Left lung (tissue), 4 donors: ENCODE measurements at regions not wholly inside any gene's neighbourhood (a gene's known extent, or its start where the extent isn't known, plus 50 kb on each side); places are given as distances from the start of the nearest gene placed in this dataset.
A peak's percentile ranks its signal among the peaks of the same experiment; 100 is the strongest.
"Not testable (repeated sequence)": the region's sequence is repeated elsewhere in the genome, so short reads cannot be mapped to it uniquely, and the experiment has no call there.

Source experiments
- ATAC-seq: fragments of 200-7000 bp; cut with Tn5 transposase; one replicate; pipeline ENCODE4 v1.9.1; 2020; ENCODE audit warnings: moderate library complexity
- DNase-seq, 4 donors: peaks; one replicate each; pipeline ENCODE4 v3.0.0-alpha.2; 2013 to 2020
- H3K27ac ChIP-seq, 2 donors: fragments of 200-600 bp; sonication (generic) in 1 of 2; one replicate each; pipeline versions ENCODE4 v1.5.0 to v1.8.0; 2020 to 2021
- H3K27me3 ChIP-seq, 2 donors: fragments of 200-600 bp; sonication (generic) in 1 of 2; one replicate each; pipeline versions ENCODE4 v1.5.0 to v1.8.0; 2020 to 2021
- H3K36me3 ChIP-seq, 2 donors: fragments of 200-600 bp; sonication (generic) in 1 of 2; one replicate each; pipeline versions ENCODE4 v1.5.0 to v1.8.0; 2020 to 2021
- H3K4me1 ChIP-seq, 2 donors: fragments of 200-600 bp; one replicate each; pipeline ENCODE4 v1.8.0; 2021
- H3K4me3 ChIP-seq, 2 donors: fragments of 200-600 bp; sonication (generic) in 1 of 2; one replicate each; pipeline versions ENCODE4 v1.5.0 to v1.8.0; 2020 to 2021; ENCODE audit warnings: mild to moderate bottlenecking in 1 of 2
- H3K9me3 ChIP-seq, 2 donors: fragments of 200-600 bp; sonication (generic) in 1 of 2; one replicate each; pipeline versions ENCODE4 v1.5.0 to v1.8.0; 2020 to 2021
- intact Hi-C, 2 donors: fragments of 100-400 bp; cut with DNase I; formaldehyde crosslinking; loops; one replicate each; pipeline versions ENCODE4 v1.11.2 to v1.14.2; 2022
- TF ChIP-seq, protein P1 (sequence below), 2 donors: fragments of 200-600 bp; sonication (generic) in 1 of 2; IDR thresholded peaks; one replicate each; pipeline versions ENCODE4 v1.5.0 to v1.8.0; 2021; ENCODE audit warnings: antibody characterized with exemption in 2 of 2
- donor health status: DM: no; HTN: yes; CAD: no.
- donor health status: DM: no; HTN: no; CAD: no.

DNA sequence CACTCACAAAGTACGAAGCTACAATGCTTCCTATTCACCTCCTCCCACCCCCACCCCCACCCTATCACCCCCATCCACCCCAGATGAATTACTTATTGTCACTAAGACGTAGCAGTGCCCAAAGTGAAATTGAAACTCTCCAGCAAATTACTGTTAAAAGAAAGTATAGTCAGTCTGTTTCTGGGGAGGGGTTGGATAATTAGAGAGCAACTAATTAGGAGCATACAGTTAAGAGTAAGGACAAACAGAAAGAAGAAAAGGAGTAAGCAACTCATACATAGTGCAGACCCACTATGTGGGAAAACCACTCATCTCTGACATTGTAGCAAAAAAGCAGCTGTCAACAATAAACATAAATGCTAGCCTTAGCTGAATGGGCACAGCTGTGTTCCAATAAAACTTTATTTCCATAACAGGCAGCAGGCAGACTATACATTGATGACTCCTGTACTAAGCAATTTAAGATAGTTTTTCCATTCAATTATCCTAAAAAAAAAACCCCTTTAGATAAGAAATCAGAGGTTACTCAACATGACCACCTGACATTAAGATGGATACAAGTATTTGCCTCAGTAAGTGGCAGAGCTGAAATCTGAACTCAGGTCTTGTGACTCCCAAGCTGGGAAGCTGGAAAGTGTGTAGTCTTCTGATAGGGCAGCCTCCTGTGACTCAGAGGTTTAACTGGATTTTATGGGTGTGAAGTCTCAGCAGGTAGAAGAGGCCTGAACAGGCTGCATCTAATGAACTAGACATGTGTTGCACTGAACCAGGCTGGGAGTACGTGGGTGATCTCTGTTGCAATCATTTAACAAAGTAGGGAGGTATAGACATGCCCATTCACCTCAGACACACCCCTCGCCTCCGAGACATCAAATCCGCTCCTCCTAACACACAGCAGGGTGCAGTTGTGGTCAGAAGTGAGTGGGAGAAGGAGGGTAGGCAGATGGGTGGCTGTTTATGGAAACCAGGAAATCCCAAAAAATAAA is 171.8 kb upstream of the KLF7 start:
- Histone ChIP-seq H3K9me3 (no peaks in the 10 kb centered on the region), H3K4me1 (peaks cover 10 to 42% of the 10 kb centered on the region in 2 donors), H3K27ac (peak overlapping the region in 1 of 2 donors; percentile 86), H3K4me3 (no peak overlapping the region), H3K36me3 (no peaks in the 10 kb centered on the region), H3K27me3 (no peaks in the 10 kb centered on the region)
- ATAC-seq (peak; percentile 13), DNase-seq (no peak)
- TF ChIP-seq, protein P1, sequence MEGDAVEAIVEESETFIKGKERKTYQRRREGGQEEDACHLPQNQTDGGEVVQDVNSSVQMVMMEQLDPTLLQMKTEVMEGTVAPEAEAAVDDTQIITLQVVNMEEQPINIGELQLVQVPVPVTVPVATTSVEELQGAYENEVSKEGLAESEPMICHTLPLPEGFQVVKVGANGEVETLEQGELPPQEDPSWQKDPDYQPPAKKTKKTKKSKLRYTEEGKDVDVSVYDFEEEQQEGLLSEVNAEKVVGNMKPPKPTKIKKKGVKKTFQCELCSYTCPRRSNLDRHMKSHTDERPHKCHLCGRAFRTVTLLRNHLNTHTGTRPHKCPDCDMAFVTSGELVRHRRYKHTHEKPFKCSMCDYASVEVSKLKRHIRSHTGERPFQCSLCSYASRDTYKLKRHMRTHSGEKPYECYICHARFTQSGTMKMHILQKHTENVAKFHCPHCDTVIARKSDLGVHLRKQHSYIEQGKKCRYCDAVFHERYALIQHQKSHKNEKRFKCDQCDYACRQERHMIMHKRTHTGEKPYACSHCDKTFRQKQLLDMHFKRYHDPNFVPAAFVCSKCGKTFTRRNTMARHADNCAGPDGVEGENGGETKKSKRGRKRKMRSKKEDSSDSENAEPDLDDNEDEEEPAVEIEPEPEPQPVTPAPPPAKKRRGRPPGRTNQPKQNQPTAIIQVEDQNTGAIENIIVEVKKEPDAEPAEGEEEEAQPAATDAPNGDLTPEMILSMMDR (IDR thresholded peaks at IDR 0.05) = no peak
- intact Hi-C loops = no loop called here

DNA sequence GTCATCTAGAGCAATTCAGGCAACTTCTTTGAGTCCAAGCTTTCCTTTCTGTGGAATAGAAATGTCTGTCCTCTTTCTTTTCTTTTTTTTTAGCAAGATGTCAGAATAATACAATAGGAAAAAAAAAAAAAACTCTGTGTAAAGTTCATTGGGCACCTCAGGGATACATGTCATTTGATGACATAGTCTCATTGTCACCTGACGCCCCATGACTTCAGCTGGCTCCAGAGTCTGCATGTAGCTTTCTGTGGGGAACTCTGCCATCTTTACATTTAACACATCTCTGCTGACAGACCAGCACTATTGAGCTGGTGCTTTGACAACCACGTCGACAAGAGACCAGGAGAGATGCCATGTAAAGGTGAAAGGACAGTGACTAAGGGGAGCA is 172.5 kb upstream of the KLF7 start:
- intact Hi-C loops = no loop called here
- H3K36me3 ChIP-seq = no peaks in the 10 kb centered on the region
- peaks cover 10 to 36% of the 10 kb centered on the region in 2 donors for H3K4me1 ChIP-seq
- no peak overlapping the region for H3K4me3 ChIP-seq
- no peaks in the 10 kb centered on the region for H3K27me3 ChIP-seq
- H3K9me3 ChIP-seq = no peaks in the 10 kb centered on the region
- TF ChIP-seq, protein P1 (IDR thresholded peaks at IDR 0.05) = no peak
- H3K27ac ChIP-seq = peak overlapping the region in 1 of 2 donors; percentile 86
- no peak for ATAC-seq
- no peak for DNase-seq

DNA sequence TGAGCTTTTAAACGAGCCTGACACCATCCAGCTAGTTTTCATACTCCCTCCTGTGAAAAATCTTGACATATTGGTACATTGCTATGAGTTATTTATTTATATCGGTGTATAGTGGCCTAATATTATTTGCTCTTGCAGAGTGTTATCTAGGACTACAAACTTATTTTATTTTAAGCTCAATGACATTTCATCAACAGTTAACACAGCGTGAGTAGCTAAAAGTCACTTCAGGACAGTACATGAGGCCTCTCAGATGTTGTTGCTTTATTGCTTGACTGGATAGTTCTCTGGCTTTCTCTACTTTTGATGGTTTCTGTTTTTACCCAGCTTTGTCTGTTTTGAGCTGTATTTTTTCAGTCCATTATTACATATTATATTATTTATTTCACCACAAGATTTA is 172.9 kb upstream of the KLF7 start:
- TF ChIP-seq, protein P1 (IDR thresholded peaks at IDR 0.05) = no peak
- ATAC-seq (no peak), DNase-seq (no peak)
- Histone ChIP-seq H3K27ac (no peak overlapping the region), H3K36me3 (no peaks in the 10 kb centered on the region), H3K27me3 (no peaks in the 10 kb centered on the region), H3K4me3 (no peak overlapping the region), H3K9me3 (no peaks in the 10 kb centered on the region), H3K4me1 (peaks cover 10 to 32% of the 10 kb centered on the region in 2 donors)
- intact Hi-C loops = no loop called here

DNA sequence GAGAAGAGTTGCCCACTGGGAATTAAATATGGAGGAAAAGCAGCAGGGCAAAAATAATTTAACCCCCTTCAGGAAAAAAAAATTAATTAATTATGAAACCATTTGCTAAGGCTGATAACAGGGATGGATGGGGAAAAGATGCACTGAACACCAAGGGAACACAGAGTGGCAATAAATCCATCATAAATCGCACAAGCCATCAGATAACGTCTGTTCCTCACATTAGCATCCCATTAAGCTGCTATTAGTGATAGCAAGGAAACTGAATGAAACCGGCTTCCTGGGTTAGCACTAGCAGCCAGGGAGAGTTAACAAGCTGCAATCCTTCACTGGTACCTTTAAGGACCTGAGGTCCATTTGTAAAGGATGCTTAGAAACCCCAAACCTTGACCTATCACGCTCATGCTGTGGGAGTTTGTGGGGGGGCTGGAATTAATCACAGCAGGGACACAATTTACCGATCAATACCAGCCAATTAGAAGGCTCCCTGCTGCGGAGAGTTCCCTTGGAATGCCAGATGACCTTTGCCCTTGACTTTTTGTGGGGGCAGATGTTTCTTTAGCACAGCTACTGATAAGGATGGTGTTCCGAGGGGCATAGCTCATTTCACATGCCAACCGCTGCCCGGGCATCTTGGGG is 175.5 kb upstream of the KLF7 start:
- H3K36me3 ChIP-seq = no peaks in the 10 kb centered on the region
- no peak for DNase-seq
- intact Hi-C loops = no loop called here
- no peaks in the 10 kb centered on the region for H3K27me3 ChIP-seq
- H3K4me1 ChIP-seq = peaks cover 0 to 10% of the 10 kb centered on the region in 2 donors
- TF ChIP-seq, protein P1 (IDR thresholded peaks at IDR 0.05) = no peak
- no peak for ATAC-seq
- no peaks in the 10 kb centered on the region for H3K9me3 ChIP-seq
- no peak overlapping the region for H3K27ac ChIP-seq
- H3K4me3 ChIP-seq = no peak overlapping the region

DNA sequence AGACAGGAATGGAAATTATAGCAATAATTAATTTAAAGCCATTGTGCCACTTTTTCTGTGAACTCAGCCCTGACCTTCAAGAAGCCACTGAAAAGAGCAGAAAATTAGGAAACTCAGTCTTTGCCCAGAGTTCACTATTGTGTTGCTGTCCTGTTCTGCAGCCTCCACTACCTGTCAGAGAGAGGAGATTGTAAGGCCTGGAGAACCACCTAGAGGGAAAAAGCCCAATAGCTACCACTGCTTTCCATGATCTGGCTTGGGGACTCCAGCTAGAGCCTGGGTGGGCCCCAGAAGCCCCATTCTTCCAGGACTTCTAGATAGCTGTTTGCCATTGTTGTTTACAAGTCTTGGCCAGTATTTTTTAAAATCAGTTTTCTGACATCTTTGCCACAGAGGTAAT is 176.1 kb upstream of the KLF7 start:
- Histone ChIP-seq H3K4me1 (peaks cover 0 to 10% of the 10 kb centered on the region in 2 donors), H3K9me3 (peaks cover 0 to 1% of the 10 kb centered on the region in 2 donors), H3K27me3 (no peaks in the 10 kb centered on the region), H3K27ac (no peak overlapping the region), H3K36me3 (no peaks in the 10 kb centered on the region), H3K4me3 (no peak overlapping the region)
- no peak for DNase-seq
- ATAC-seq = no peak
- TF ChIP-seq, protein P1 (IDR thresholded peaks at IDR 0.05) = no peak
- intact Hi-C loops = no loop called here

DNA sequence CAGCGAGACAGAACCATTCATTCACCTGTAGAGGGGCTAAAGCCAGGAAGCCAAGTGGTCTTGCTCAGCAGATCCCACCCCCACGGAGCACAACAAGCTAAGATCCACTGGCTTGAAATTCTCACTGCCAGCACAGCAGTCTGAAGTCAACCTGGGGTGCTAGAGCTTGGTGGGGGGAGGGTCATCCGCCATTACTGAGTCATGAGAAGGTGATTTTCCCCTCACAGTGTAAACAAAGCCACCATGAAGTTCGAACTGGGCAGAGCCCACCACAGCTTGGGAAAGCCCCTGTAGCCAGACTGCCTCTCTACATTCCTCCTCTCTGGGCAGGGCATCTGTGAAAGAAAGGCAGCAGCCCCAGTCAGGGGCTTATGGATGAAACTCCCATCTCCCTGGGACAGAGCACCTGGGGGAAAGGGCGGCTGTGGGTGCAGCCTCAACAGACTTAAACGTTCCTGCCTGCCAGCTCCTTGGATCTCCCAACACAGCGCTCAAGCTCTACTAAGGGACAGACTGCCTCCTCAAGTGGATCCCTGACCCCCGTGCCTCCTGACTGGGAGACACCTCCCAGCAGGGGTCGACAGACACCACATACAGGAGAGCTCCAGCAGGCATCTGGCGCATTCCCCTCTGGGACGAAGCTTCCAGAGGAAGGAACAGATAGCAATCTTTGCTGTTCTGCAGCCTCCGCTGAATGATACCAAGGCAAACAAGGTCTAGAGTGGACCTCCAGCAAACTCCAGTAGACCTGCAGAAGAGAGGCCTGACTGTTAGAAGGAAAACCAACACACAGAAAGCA is 179.0 kb upstream of the KLF7 start:
- ATAC-seq, intact Hi-C loops, H3K4me3 ChIP-seq, DNase-seq, H3K27me3 ChIP-seq, H3K36me3 ChIP-seq, H3K27ac ChIP-seq, H3K4me1 ChIP-seq: not testable (repeated sequence)
- H3K9me3 ChIP-seq = peaks cover 0 to 14% of the 10 kb centered on the region in 2 donors
